Left cardiac atrium (tissue), 4 donors: ENCODE measurements at regions not wholly inside any gene's neighbourhood (a gene's known extent, or its start where the extent isn't known, plus 50 kb on each side); places are given as distances from the start of the nearest gene placed in this dataset.
A peak's percentile ranks its signal among the peaks of the same experiment; 100 is the strongest.
"Not testable (repeated sequence)": the region's sequence is repeated elsewhere in the genome, so short reads cannot be mapped to it uniquely, and the experiment has no call there.

Experiments
- ATAC-seq, 2 donors: fragments of 200-7000 bp; cut with Tn5 transposase; one replicate each; pipeline ENCODE4 v1.9.1; 2020; ENCODE audit warnings: mild to moderate bottlenecking in 2 of 2, moderate library complexity in 2 of 2
- DNase-seq: peaks from one replicate; pipeline ENCODE4 v3.0.0-alpha.2; 2020
- intact Hi-C, 2 donors: fragments of 100-400 bp; cut with DNase I; formaldehyde crosslinking; loops; one replicate each; pipeline versions ENCODE4 v1.14.1 to v1.15.1; 2022 to 2023
- donor health status: DM: no; HTN: yes; CAD: no.
- donor health status: DM: no; HTN: yes; CAD: no; lungs with severe emphysema.
- donor health status: DM: yes; HTN: yes; CAD: no.
- donor health status: Dilated cardiomyopathy.

GRCh38 chr4:11842620-11843263, 414.0 kb upstream of the HS3ST1 start:
- intact Hi-C loops, result no loop called here
- no peak for DNase-seq
- ATAC-seq, result no peak

GRCh38 chr4:11839889-11840288, 411.2 kb upstream of the HS3ST1 start:
- no peak for DNase-seq
- ATAC-seq, result no peak
- intact Hi-C loops, result no loop called here

DNA sequence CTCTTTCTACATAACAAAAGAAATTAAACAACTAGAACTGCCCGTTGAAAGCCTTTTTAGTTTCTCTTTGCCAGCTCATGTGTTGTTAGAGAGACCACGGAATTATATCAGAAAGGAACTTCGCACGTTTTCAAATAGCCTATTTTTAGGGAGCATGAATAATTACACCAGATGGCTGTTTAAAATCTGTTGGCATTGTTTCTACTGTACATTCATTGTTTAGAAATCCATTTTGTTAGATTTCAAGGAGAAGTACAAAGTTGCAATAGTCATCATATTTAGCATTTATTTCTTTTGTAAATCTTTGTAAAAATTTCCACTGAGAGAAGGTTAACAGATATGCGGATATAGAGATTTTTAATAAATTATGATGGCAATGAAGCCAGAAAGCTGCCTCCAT, 403.0 kb upstream of the HS3ST1 start:
- intact Hi-C loops, result no loop called here
- DNase-seq (no peak), ATAC-seq (no peak)

GRCh38 chr4:11824566-11824965, 395.9 kb upstream of the HS3ST1 start:
- DNase-seq (no peak), ATAC-seq (no peak)
- intact Hi-C loops, result no loop called here

DNA sequence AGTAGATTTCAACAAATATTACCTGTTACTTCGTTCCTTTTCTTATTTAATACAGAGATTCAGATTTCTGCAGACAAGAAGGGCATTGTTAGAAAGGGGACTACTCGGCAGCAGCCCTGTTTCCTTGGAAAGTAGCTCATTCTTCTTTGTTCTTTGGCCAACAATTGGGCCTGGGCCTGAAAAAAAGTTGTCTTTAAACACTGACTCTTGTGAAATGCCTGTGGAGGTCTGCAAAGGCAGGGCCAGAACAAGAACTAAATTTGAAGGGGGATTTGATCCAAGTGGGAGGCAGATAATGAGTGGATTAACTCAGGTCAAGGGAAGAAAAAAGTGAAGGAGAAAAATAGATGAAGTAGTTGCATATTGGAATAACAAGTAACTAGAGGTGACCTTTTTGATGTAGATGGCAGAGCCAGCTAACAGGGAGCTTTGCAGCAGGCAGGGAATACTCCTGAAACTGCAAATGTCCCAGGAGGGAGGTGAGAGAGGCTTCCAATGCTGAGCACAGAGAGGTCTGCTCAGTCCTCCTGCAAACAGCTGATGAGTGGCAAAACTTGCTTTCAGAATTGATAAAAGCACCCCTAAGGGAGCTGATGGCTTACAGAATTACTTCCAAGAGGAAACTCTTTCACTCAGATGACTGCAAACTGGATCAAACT, 393.2 kb upstream of the HS3ST1 start:
- no peak for DNase-seq
- ATAC-seq, result no peak
- intact Hi-C loops, result no loop called here

- ATAC-seq, result peak; percentile 43 to 79
- intact Hi-C loops, result no loop called here
- no peak for DNase-seq
Measured at GRCh38 chr4:11817088-11817487, 388.4 kb upstream of the HS3ST1 start.

DNA sequence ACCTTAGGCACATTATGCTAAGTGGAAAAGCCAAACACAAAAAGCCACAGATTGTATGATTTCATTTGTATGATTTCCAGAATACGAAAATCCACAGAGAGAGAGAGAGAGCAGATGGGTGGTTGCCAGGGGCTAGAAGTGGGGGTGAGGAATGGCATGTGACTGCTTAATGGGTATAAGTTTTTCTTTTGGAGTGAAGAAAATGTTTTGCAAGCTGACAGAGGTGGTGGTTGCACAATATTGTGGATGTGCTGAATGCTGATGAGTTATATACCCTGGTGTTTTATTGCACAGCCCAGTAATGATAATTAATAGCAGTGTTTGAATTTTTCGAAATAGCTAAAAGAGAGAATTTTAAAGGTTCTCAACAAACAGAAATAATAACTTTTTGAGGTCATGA, 386.1 kb upstream of the HS3ST1 start:
- DNase-seq, result no peak
- ATAC-seq, result peak; percentile 53 to 70
- intact Hi-C loops, result no loop called here

- ATAC-seq (no peak), DNase-seq (no peak)
- intact Hi-C loops, result no loop called here
Measured at GRCh38 chr4:11813951-11814446, 385.3 kb upstream of the HS3ST1 start.

DNA sequence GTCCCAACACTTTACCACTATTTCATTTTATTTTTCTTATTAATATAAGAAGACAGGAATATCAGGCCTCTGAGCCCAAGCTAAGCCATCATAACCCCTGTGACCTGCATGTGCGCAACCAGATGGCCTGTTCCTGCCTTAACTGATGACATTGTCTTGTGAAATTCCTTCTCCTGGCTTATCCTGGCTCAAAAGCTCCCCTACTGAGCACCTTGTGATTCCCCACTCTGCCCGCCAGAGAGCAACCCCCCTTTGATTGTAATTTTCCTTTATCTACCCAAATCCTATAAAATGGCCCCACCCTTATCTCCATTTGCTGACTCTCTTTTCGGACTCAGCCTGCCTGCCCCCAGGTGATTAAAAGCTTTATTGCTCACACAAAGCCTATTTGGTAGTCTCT, 382.8 kb upstream of the HS3ST1 start:
- ATAC-seq, result not testable (repeated sequence)

GRCh38 chr4:11805842-11806241, 377.1 kb upstream of the HS3ST1 start:
- peak; percentile 87 to 90 for ATAC-seq
- intact Hi-C loops, result loop anchor here in 1 of 2 donors (10.0 kb wide), 1 partner anchor 149 kb away; no protein-coding TSS in a partner anchor
- no peak for DNase-seq

More for the DNA sequence above, 382.8 kb upstream of the HS3ST1 start:
- DNase-seq, intact Hi-C loops: not testable (repeated sequence)

DNA sequence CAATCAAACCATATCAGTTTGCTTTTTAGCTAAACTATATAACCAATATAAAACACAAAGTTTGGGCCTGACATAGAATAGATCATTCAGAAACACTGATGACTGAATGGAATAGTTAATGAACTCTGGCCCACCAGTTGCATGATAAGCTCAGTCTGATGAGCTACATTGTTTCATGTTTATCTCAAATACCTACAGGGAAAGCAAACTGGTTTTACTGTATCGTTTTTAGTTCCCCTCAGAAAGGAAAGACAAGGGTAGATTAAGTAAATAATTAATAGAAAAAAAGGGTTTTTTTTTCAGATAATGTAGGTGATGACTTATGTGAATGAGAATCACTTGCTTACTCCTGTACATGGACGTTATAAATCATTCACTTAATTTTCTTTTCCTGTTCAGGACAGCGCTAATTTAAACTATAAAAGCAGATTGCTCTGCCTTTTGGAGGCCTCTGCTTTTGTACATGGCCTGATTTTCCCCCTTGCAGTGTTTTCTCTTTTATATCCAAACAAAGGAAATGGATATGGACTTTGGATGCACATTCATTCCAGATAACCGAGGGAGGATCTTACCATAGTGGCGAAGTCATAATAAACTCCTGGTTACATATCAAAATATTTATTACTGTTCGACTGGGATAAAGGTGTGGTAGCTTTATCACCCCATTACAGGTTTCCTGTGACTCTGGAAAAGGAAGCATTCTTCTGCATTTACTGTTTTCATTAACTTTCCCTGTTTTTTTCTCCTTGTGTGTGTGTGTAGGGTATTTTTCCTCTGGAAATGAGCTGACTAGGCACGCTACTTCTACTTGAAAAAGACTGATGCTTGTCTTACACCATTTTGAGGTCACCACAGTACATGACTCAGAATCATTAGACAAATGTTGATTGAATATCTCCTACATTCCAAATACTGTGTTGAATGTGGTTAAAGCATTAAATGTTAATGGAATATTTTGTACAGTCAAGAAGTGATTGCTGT, 373.1 kb upstream of the HS3ST1 start:
- DNase-seq, result no peak
- intact Hi-C loops, result loop anchor here in 1 of 2 donors (10.0 kb wide), 1 partner anchor 153 kb away; no protein-coding TSS in a partner anchor
- peak; percentile 15 to 68 for ATAC-seq

DNA sequence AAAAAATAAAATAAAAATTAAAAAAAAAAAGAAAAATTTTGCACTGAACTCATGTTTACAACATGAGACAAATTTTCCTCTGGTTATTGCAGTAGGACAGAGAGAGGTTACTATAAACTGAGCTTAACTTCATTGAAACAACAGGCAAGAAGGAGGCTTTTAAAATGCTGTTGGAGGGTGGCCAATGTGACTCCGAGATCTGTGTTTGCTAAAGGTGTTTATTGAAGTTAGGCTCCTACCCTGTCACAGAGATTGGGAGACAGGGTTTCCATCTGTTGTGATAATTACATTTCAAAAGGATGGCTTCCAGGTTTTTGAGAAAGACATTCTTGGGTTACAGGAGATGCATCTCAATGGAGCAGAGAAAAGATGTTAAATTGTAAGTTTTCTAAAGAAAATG, 370.5 kb upstream of the HS3ST1 start:
- no peak for ATAC-seq
- intact Hi-C loops, result no loop called here

GRCh38 chr4:11791797-11792196, 363.1 kb upstream of the HS3ST1 start:
- no peak for ATAC-seq
- no peak for DNase-seq
- intact Hi-C loops, result no loop called here

More for the DNA sequence above, 370.5 kb upstream of the HS3ST1 start:
- DNase-seq, result no peak

- ATAC-seq, result no peak
- no peak for DNase-seq
- intact Hi-C loops, result no loop called here
Measured at GRCh38 chr4:11790230-11790629, 361.5 kb upstream of the HS3ST1 start.

- no peak for ATAC-seq
- intact Hi-C loops, result no loop called here
- no peak for DNase-seq
Measured at GRCh38 chr4:11783588-11783987, 354.9 kb upstream of the HS3ST1 start.

GRCh38 chr4:11782859-11783258, 354.2 kb upstream of the HS3ST1 start:
- intact Hi-C loops, result no loop called here
- DNase-seq (no peak), ATAC-seq (no peak)

DNA sequence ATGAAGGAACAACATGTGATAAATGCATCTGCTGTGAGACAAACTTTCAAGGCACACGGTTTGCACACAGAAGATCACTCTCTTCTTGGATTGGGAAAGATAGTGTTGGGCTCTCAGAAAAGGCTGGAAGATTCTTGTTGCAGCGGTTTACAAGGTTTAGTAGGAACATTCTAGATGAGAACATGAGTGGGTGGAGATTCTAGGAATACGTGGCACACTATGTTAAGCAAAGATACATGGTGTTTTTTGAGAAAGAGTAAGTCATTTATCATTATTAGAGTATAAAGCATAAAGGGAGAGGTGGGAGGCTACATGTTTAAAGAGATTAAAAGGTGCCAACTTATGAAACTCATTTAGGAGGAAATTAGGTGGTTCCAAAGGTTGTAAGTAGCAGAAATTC, 348.8 kb upstream of the HS3ST1 start:
- intact Hi-C loops, result no loop called here
- peak in 1 of 2 donors; percentile 76 for ATAC-seq

DNA sequence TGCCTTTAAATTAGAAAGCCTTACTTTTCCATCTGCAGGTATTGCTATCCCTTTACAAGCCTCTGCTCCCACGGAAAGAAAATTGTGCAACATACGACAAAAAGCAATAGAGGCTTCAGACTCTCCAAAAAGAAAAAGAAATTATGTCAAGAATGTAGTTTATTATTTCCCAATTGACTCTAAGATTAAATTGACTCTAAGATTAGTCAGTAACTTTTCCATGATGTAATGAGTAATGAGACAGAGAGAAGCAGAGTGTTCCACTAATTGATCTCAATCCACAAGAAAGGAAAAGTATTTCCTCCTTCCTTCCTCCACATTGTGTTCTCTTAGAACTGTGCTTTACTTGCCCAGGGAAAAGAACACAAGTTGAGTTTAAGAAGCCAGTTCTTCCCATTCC, 345.7 kb upstream of the HS3ST1 start:
- ATAC-seq, result peak; percentile 63 to 68
- DNase-seq, result no peak
- intact Hi-C loops, result no loop called here

More for the DNA sequence above, 348.8 kb upstream of the HS3ST1 start:
- no peak for DNase-seq

GRCh38 chr4:11773798-11774197, 345.1 kb upstream of the HS3ST1 start:
- DNase-seq (no peak), ATAC-seq (peak in 1 of 2 donors; percentile 9)
- intact Hi-C loops, result no loop called here
